HepG2 (cell line): ENCODE measurements at regions not wholly inside any gene's neighbourhood (a gene's known extent, or its start where the extent isn't known, plus 50 kb on each side); places are given as distances from the start of the nearest gene placed in this dataset.

Source experiments
- ATAC-seq: fragments of 200-7000 bp; cut with Tn5 transposase; 3 replicates; pipeline ENCODE4 v1.9.1; 2020; ENCODE audit warnings: mild to moderate bottlenecking, moderate library complexity
- BruUV-seq: library from RNA; stranded (reverse); fragments of 400-500 nt; replicated peaks from 2 replicates; lab custom pipeline; 2021; lab: Mats Ljungman, UMichigan
- CTCF ChIA-PET: fragments of 300-600 bp; formaldehyde crosslinking; extraction: SDS; loops from one replicate; lab custom pipeline; 2021; ENCODE audit warnings: low total read pairs, inconsistent platforms, low intra/inter-chr PET ratio; lab: Yijun Ruan, JAX
- POLR2A ChIA-PET: fragments of 350-600 bp; sonication (Branson Sonifier 250); formaldehyde crosslinking; loops from one replicate; lab custom pipeline; 2020; ENCODE audit warnings: antibody characterized with exemption, inconsistent platforms; lab: Yijun Ruan, JAX
- DNase-seq: peaks from one replicate; pipeline ENCODE4 v3.0.0-alpha.2; 2015; ENCODE audit warnings: low spot score
- FAIRE-seq: peaks from 3 replicates; lab custom pipeline; 2011; peaks lifted over from hg19 to GRCh38; lab: Jason Lieb, UNC
- H2AFZ ChIP-seq: one replicate; pipeline ENCODE4 v1.6.1; 2011; ENCODE audit warnings: low read length, inconsistent platforms
- H3K27ac ChIP-seq: fragments of 300-600 bp; 3 replicates; pipeline ENCODE4 v1.8.0; 2011; ENCODE audit warnings: mixed run types, mild to moderate bottlenecking, mixed read lengths, low read length, inconsistent platforms; ENCODE audit not compliant: insufficient read depth; ENCODE audit errors: extremely low read length
- H3K27me3 ChIP-seq, 2 experiments: fragments of 200-600 bp in 1 of 2; 2 replicates in 1 of 2; 3 replicates in 1 of 2; pipeline versions ENCODE4 v1.6.0 to v1.8.0; 2011; ENCODE audit warnings: low read length in 2 of 2, mild to moderate bottlenecking in 2 of 2, moderate library complexity in 2 of 2, inconsistent platforms in 1 of 2; ENCODE audit not compliant: insufficient read depth in 2 of 2, control insufficient read depth in 1 of 2
- H3K36me3 ChIP-seq, 2 experiments: fragments of 200-600 bp in 1 of 2; replicated peaks in 1 of 2; 2 replicates in 1 of 2; 3 replicates in 1 of 2; pipeline versions ENCODE4 v1.5.1 to v1.8.0; 2011; ENCODE audit warnings: low read length in 2 of 2, inconsistent platforms in 1 of 2; ENCODE audit not compliant: insufficient read depth in 2 of 2, control insufficient read depth in 1 of 2
- H3K4me1 ChIP-seq: 2 replicates; pipeline ENCODE4 v1.5.1; 2012; ENCODE audit warnings: low read length, inconsistent platforms; ENCODE audit not compliant: insufficient read depth
- H3K4me2 ChIP-seq: 2 replicates; pipeline ENCODE4 v1.6.0; 2011; ENCODE audit warnings: low read depth, low read length, inconsistent platforms
- H3K4me3 ChIP-seq, 3 experiments: fragments of 200-600 bp in 1 of 3; sonication (generic), shearing (Covaris generic) in 1 of 3; replicated peaks in 1 of 3; 2 replicates each; pipeline ENCODE4 v1.5.1; 2011 to 2016; ENCODE audit warnings: low read length in 3 of 3, inconsistent platforms in 2 of 3, low read depth in 2 of 3, mild to moderate bottlenecking in 2 of 3, control low read depth in 1 of 3, mixed read lengths in 1 of 3; ENCODE audit not compliant: insufficient read depth in 1 of 3
- H3K79me2 ChIP-seq: one replicate; pipeline ENCODE4 v1.6.1; 2011; ENCODE audit warnings: low read length, inconsistent platforms; ENCODE audit not compliant: insufficient read depth
- H3K9ac ChIP-seq: 2 replicates; pipeline ENCODE4 v1.6.0; 2011; ENCODE audit warnings: mild to moderate bottlenecking, low read depth, low read length, inconsistent platforms; ENCODE audit not compliant: insufficient read depth
- H3K9me3 ChIP-seq: 2 replicates; pipeline ENCODE4 v1.5.1; 2012; ENCODE audit warnings: mild to moderate bottlenecking, low read length
- H4K20me1 ChIP-seq: 2 replicates; pipeline ENCODE4 v1.6.0; 2011; ENCODE audit warnings: inconsistent platforms, mild to moderate bottlenecking, low read length, moderate library complexity; ENCODE audit not compliant: insufficient read depth
- ARNTL ChIP-seq: sonication (generic); formaldehyde crosslinking; IDR thresholded peaks from 2 replicates; pipeline ENCODE4 v1.4.0; 2020; ENCODE audit warnings: mild to moderate bottlenecking, missing genetic modification reagents
- CBX5 ChIP-seq: sonication (generic); formaldehyde crosslinking; IDR thresholded peaks from 2 replicates; pipeline ENCODE4 v1.4.0; 2020; ENCODE audit warnings: missing genetic modification reagents, borderline replicate concordance
- MED13 ChIP-seq: sonication (generic); formaldehyde crosslinking; IDR thresholded peaks from 2 replicates; pipeline ENCODE4 v1.5.0; 2020; ENCODE audit warnings: missing genetic modification reagents
- POLR2A ChIP-seq, 2 experiments: IDR thresholded peaks; 2 replicates each; pipeline ENCODE4 v1.6.1; 2011; ENCODE audit warnings: low read depth in 2 of 2, low read length in 2 of 2, mild to moderate bottlenecking in 1 of 2, moderate library complexity in 1 of 2; ENCODE audit not compliant: insufficient read depth in 1 of 2
- RAD51 ChIP-seq: fragments of 450-650 bp; IDR thresholded peaks from 2 replicates; pipeline ENCODE4 v1.6.1; 2016; ENCODE audit warnings: borderline replicate concordance
- SIN3A ChIP-seq: IDR thresholded peaks from 2 replicates; pipeline ENCODE4 v1.6.1; 2011; ENCODE audit warnings: low read depth, mild to moderate bottlenecking, control low read depth, low read length, borderline replicate concordance
- SOX13 ChIP-seq, 3 experiments: fragments of 450-650 bp in 1 of 3; sonication (generic) in 1 of 3; formaldehyde crosslinking in 1 of 3; IDR thresholded peaks in 2 of 3; conservative IDR thresholded peaks in 1 of 3; 2 replicates each; pipeline versions ENCODE4 v1.5.0 to v1.6.1; 2016 to 2020; ENCODE audit warnings: antibody characterized with exemption in 1 of 3, mild to moderate bottlenecking in 1 of 3, missing compliant biosample characterization in 1 of 3, missing genetic modification reagents in 1 of 3, moderate library complexity in 1 of 3
- TOE1 ChIP-seq: sonication (generic); formaldehyde crosslinking; IDR thresholded peaks from 2 replicates; pipeline ENCODE4 v1.4.0; 2020; ENCODE audit warnings: mild to moderate bottlenecking, missing genetic modification reagents
- ZBTB33 ChIP-seq: sonication (generic); formaldehyde crosslinking; IDR thresholded peaks from 2 replicates; pipeline ENCODE4 v1.4.0; 2020; ENCODE audit warnings: missing genetic modification reagents
- ZBTB7A ChIP-seq: sonication (generic); formaldehyde crosslinking; IDR thresholded peaks from 2 replicates; pipeline ENCODE4 v1.8.0; 2022; ENCODE audit warnings: mild to moderate bottlenecking, missing genetic modification reagents
- ZNF232 ChIP-seq: sonication (generic); formaldehyde crosslinking; IDR thresholded peaks from 2 replicates; pipeline ENCODE4 v1.4.0; 2020; ENCODE audit warnings: missing genetic modification reagents, borderline replicate concordance
- ZNF33B ChIP-seq: sonication (generic); formaldehyde crosslinking; IDR thresholded peaks from 2 replicates; pipeline ENCODE4 v1.5.1; 2020; ENCODE audit warnings: mild to moderate bottlenecking, missing genetic modification reagents
- ZNF44 ChIP-seq: sonication (generic); formaldehyde crosslinking; IDR thresholded peaks from 2 replicates; pipeline ENCODE4 v1.5.1; 2020; ENCODE audit warnings: mild to moderate bottlenecking, missing genetic modification reagents
- ZNF788 ChIP-seq: sonication (generic); formaldehyde crosslinking; IDR thresholded peaks from 2 replicates; pipeline ENCODE4 v1.5.0; 2020; ENCODE audit warnings: mild to moderate bottlenecking, missing genetic modification reagents, borderline replicate concordance
- ZNF790 ChIP-seq: sonication (generic); formaldehyde crosslinking; IDR thresholded peaks from 2 replicates; pipeline ENCODE4 v1.8.0; 2022; ENCODE audit warnings: missing genetic modification reagents, mild to moderate bottlenecking, borderline replicate concordance
- ZNF841 ChIP-seq: sonication (generic); formaldehyde crosslinking; IDR thresholded peaks from 2 replicates; pipeline ENCODE4 v1.8.1; 2023; ENCODE audit warnings: missing genetic modification reagents, borderline replicate concordance
- WGBS: methylation state at CpG from one replicate; pipeline ENCODE4 v1.1.6; 2017; ENCODE audit warnings: low lambda C conversion rate; 5-methylcytosine and 5-hydroxymethylcytosine counted together
- in situ Hi-C: cut with HindIII; loops from 2 replicates; pipeline ENCODE4 v1.10.0; 2017; ENCODE audit warnings: low pct_unique_long_range_greater_than_20kb; ENCODE audit not compliant: extremely low pct_ligation_motif_present
- intact Hi-C: fragments of 100-400 bp; cut with micrococcal nuclease; formaldehyde crosslinking; loops from one replicate; pipeline ENCODE4 v1.10.0; 2022; ENCODE audit not compliant: unreplicated experiment
- TF ChIP-seq, protein P1 (sequence below): sonication (generic); formaldehyde crosslinking; IDR thresholded peaks from 2 replicates; pipeline ENCODE4 v1.9.0; 2022; ENCODE audit warnings: low read depth, missing genetic modification reagents
- TF ChIP-seq, protein P2 (sequence below): sonication (generic); formaldehyde crosslinking; IDR thresholded peaks from 2 replicates; pipeline ENCODE4 v1.8.0; 2022; ENCODE audit warnings: mild to moderate bottlenecking, missing genetic modification reagents
- TF ChIP-seq, protein P3 (sequence below): IDR thresholded peaks from 2 replicates; pipeline ENCODE4 v1.6.1; 2018; ENCODE audit warnings: missing genetic modification reagents, mild to moderate bottlenecking, missing compliant biosample characterization

- no TSS peak for BruUV-seq
- no peak for DNase-seq
Observed at GRCh38 chr5:2186472-2187015, 303.8 kb upstream of the IRX4 start.

More at GRCh38 chr5:2186472-2187015, 303.8 kb upstream of the IRX4 start:
- no peak overlapping the region for H3K4me3 ChIP-seq
- no peak for ATAC-seq
- in situ Hi-C loops (no loop called here), intact Hi-C loops (no loop called here)
- WGBS, result 25% methylated on average over 20 of the region's 23 CpGs
- TF ChIP-seq RAD51 (no peak), ZNF841 (no peak), ZNF33B (CRISPR knock-in tag) (no peak), CBX5 (CRISPR knock-in tag) (no peak), SOX13 (IDR thresholded peaks at IDR 0.05) (no peak), SOX13 (CRISPR knock-in tag; conservative IDR thresholded peaks at IDR 0.05 in 1 of 2, IDR thresholded peaks at IDR 0.05 in 1 of 2) (no peak), ZNF790 (no peak), POLR2A (IDR thresholded peaks at IDR 0.05; ENCODE audit: insufficient read depth in 1 of 2, low read depth in 2 of 2, low read length in 2 of 2) (no peak), ZBTB33 (CRISPR knock-in tag) (no peak), ZBTB7A (CRISPR knock-in tag) (no peak), TOE1 (CRISPR knock-in tag) (no peak), MED13 (CRISPR knock-in tag) (no peak), SIN3A (no peak), ZNF788 (CRISPR knock-in tag) (no peak), ZNF44 (no peak), ARNTL (CRISPR knock-in tag) (no peak), ZNF232 (CRISPR knock-in tag) (no peak)
- TF ChIP-seq, protein P1, sequence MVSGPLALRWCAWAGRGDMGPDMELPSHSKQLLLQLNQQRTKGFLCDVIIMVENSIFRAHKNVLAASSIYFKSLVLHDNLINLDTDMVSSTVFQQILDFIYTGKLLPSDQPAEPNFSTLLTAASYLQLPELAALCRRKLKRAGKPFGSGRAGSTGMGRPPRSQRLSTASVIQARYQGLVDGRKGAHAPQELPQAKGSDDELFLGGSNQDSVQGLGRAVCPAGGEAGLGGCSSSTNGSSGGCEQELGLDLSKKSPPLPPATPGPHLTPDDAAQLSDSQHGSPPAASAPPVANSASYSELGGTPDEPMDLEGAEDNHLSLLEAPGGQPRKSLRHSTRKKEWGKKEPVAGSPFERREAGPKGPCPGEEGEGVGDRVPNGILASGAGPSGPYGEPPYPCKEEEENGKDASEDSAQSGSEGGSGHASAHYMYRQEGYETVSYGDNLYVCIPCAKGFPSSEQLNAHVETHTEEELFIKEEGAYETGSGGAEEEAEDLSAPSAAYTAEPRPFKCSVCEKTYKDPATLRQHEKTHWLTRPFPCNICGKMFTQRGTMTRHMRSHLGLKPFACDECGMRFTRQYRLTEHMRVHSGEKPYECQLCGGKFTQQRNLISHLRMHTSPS (CRISPR knock-in tag), result no peak
- TF ChIP-seq, protein P2, sequence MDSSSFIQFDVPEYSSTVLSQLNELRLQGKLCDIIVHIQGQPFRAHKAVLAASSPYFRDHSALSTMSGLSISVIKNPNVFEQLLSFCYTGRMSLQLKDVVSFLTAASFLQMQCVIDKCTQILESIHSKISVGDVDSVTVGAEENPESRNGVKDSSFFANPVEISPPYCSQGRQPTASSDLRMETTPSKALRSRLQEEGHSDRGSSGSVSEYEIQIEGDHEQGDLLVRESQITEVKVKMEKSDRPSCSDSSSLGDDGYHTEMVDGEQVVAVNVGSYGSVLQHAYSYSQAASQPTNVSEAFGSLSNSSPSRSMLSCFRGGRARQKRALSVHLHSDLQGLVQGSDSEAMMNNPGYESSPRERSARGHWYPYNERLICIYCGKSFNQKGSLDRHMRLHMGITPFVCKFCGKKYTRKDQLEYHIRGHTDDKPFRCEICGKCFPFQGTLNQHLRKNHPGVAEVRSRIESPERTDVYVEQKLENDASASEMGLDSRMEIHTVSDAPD (CRISPR knock-in tag), result no peak
- TF ChIP-seq, protein P3, sequence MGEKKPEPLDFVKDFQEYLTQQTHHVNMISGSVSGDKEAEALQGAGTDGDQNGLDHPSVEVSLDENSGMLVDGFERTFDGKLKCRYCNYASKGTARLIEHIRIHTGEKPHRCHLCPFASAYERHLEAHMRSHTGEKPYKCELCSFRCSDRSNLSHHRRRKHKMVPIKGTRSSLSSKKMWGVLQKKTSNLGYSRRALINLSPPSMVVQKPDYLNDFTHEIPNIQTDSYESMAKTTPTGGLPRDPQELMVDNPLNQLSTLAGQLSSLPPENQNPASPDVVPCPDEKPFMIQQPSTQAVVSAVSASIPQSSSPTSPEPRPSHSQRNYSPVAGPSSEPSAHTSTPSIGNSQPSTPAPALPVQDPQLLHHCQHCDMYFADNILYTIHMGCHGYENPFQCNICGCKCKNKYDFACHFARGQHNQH, result no peak
- TF ChIP-seq, all 625 proteins: peak for 0
- H3K27me3 ChIP-seq, result peaks cover 6 to 37% of the 10 kb centered on the region in 2 experiments; a peak in 3 of 5 replicates
- no peaks in the 10 kb centered on the region for H3K4me1 ChIP-seq
- no peak overlapping the region for H2AFZ ChIP-seq
- H3K9me3 ChIP-seq, result no peaks in the 10 kb centered on the region
- ChIA-PET CTCF (no interaction called here), POLR2A (no interaction called here)
- H4K20me1 ChIP-seq, result no peaks in the 10 kb centered on the region
- no peaks in the 10 kb centered on the region for H3K36me3 ChIP-seq
- H3K27ac ChIP-seq, result no peak overlapping the region
- no peaks in the 10 kb centered on the region for H3K79me2 ChIP-seq
- no peak overlapping the region for H3K9ac ChIP-seq
- no peak overlapping the region for H3K4me2 ChIP-seq
- no peak for FAIRE-seq
